Prostate gland (tissue), 2 donors: ENCODE measurements at regions not wholly inside any gene's neighbourhood (a gene's known extent, or its start where the extent isn't known, plus 50 kb on each side); places are given as distances from the start of the nearest gene placed in this dataset.

Source experiments
- CTCF ChIP-seq, 4 experiments: fragments of 200-600 bp in 2 of 4; fragments of 450-650 bp in 2 of 4; sonication (generic) in 2 of 4; IDR thresholded peaks; 1 replicate in 3 of 4; 2 replicates in 1 of 4; pipeline ENCODE4 v1.5.1; 2016 to 2019; ENCODE audit warnings: antibody characterized with exemption in 4 of 4, mild to moderate bottlenecking in 2 of 4, moderate library complexity in 2 of 4
- POLR2AphosphoS5 ChIP-seq: sonication (generic); formaldehyde crosslinking; IDR thresholded peaks from one replicate; pipeline ENCODE4 v1.6.1; 2017; ENCODE audit warnings: antibody characterized with exemption

- no peak for TF ChIP-seq CTCF (IDR thresholded peaks at IDR 0.05)
- no peak for TF ChIP-seq POLR2AphosphoS5
Measured at GRCh38 chr1:90614872-90615271, 102.2 kb downstream of the BARHL2 start.
